ENCODE measurements at regions not wholly inside any gene's neighbourhood (a gene's known extent, or its start where the extent isn't known, plus 50 kb on each side); places are given as distances from the start of the nearest gene placed in this dataset.

- TF ChIP-seq EP300 (IDR thresholded peaks at IDR 0.05) (no peak), HOXA7 (CRISPR knock-in tag; IDR thresholded peaks at IDR 0.05) (no peak), POLR2AphosphoS2 (conservative IDR thresholded peaks at IDR 0.05; ENCODE audit: low read length) (no peak), CTCF (IDR thresholded peaks at IDR 0.05) (no peak), POLR2A (IDR thresholded peaks at IDR 0.05; ENCODE audit: low read length) (no peak), ZFP36 (IDR thresholded peaks at IDR 0.05; ENCODE audit: borderline replicate concordance, partially characterized antibody) (no peak), MAFK (IDR thresholded peaks at IDR 0.05; ENCODE audit: partially characterized antibody) (no peak), NPAS2 (CRISPR knock-in tag; IDR thresholded peaks at IDR 0.05; ENCODE audit: borderline replicate concordance) (no peak), EHMT2 (IDR thresholded peaks at IDR 0.05; ENCODE audit: low read depth) (no peak), USF2 (IDR thresholded peaks at IDR 0.05) (no peak), FOSL2 (IDR thresholded peaks at IDR 0.05) (no peak), FOSL2 (CRISPR knock-in tag; IDR thresholded peaks at IDR 0.05) (no peak), TP53 (CRISPR knock-in tag; IDR thresholded peaks at IDR 0.05) (no peak), E2F6 (IDR thresholded peaks at IDR 0.05; ENCODE audit: borderline replicate concordance, low read depth) (no peak), JUNB (IDR thresholded peaks at IDR 0.05) (no peak)
Observed at GRCh38 chr6:6497541-6497940, 91.0 kb upstream of the LY86 start.

Measured in A549 (cell line).